M059J (cell line): ENCODE measurements at regions not wholly inside any gene's neighbourhood (a gene's known extent, or its start where the extent isn't known, plus 50 kb on each side); places are given as distances from the start of the nearest gene placed in this dataset.
"Not testable (repeated sequence)": the region's sequence is repeated elsewhere in the genome, so short reads cannot be mapped to it uniquely, and the experiment has no call there.

Experiments used
- DNase-seq: peaks from one replicate; pipeline ENCODE4 v3.0.0-alpha.2; 2012; ENCODE audit warnings: low read depth

DNA sequence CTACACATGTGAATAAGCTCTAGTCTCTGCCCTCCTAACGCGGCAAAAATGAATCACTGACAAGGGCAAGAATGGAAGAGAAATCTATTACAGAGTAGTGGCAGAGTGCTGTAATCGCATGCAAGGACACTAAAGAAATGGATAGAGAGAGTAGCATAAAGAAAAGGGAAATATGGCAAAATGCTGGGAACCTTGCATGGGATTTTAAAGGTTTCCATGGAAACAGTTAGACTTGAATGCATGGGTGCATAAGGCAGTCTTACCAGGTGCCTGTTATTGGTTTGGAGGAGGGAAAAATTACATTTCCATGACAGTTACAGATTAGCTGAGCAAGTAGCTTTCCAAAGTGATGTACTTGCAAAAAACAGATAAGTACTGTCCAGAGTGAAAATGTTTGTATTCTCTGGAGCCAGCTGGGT, 233.4 kb downstream of the PTN start:
- DNase-seq: peak; percentile 34

GRCh38 chr7:137107802-137108201, 235.7 kb downstream of the PTN start:
- DNase-seq: not testable (repeated sequence)

DNA sequence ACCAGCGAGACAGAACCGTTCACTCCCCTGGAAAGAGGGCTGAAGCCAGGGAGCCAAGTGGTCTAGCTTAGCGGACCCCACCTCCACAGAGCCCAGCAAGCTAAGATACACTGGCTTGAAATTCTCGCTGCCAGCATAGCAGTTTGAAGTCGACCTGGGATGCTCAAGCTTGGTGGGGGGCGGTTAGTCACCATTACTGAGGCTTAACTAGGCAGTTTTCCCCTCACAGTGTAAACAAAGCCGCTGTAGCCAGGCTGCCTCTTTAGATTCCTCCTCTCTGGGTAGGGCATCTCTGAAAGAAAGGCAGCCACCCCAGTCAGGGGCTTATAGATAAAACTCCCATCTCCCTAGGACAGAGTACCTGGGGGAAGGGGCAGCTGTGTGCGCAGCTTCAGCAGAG, 235.1 kb downstream of the CHRM2 start:
- peak; percentile 72 for DNase-seq

- peak; percentile 42 for DNase-seq
These were observed 228.7 kb downstream of the CHRM2 start for GRCh38 chr7:137097111-137097510.

DNA sequence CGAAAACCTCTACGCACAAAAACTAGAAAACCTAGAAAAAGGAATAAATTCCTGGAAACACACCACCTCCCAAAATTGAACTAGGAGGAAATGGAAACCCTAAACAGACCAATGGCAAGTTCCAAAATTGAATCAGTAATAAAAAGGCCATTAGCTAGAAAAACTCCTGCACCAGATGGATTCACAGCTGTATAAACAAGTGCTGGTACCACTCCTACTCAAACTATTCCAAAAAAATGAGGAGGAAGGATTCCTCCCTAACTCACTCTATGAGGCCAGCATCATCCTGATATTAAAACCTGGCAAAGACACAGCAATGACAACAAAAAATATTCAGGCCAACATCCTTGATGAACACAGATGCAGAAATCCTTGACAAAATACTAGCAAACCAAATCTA, 228.2 kb downstream of the CHRM2 start:
- no peak for DNase-seq

GRCh38 chr7:137093198-137093597, 224.7 kb downstream of the CHRM2 start:
- DNase-seq: no peak

DNA sequence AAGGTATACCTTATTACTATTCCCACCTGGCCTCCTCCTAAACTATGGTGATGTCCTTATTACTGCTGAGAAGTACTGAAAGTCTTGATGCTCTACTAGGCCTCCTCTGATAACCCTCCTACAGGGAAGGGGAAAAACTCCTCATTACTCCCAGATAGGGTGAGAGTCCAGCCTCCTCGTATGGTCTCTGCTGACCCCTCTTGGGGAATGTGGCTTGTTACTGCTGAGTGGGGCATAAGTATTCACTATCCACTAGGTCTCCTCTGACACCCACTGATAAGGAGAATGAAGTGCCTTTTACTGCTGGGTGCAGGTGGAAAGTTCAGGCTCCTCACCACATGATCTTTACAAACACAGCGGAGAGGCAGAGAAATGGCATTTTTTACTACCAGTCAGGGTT, 222.9 kb downstream of the CHRM2 start:
- DNase-seq: peak; percentile 46

GRCh38 chr7:137086896-137087295, 218.4 kb downstream of the CHRM2 start:
- peak; percentile 44 for DNase-seq

- DNase-seq: peak; percentile 22
These were observed 216.3 kb downstream of the CHRM2 start for GRCh38 chr7:137084607-137085380.

DNA sequence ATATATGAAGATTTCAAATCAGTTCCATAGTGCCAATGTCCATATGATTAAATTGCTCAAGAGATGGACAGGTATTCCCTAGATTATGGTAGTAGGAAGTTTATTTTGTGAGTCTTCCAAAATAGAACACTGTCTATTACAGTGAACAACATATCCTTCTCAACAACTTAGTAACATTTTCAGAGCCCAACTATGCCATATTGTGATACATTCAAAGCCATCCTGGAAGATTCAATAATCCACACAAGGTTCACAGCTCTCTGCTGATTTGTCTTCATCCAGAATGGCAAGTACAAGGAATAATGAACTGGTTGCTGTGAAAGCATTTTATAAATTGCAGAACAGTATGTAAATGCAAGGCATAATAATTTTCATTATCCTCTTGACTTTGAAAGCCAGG, 213.9 kb downstream of the CHRM2 start:
- DNase-seq: no peak

GRCh38 chr7:137081321-137082093, 213.1 kb downstream of the CHRM2 start:
- peak; percentile 93 for DNase-seq

DNA sequence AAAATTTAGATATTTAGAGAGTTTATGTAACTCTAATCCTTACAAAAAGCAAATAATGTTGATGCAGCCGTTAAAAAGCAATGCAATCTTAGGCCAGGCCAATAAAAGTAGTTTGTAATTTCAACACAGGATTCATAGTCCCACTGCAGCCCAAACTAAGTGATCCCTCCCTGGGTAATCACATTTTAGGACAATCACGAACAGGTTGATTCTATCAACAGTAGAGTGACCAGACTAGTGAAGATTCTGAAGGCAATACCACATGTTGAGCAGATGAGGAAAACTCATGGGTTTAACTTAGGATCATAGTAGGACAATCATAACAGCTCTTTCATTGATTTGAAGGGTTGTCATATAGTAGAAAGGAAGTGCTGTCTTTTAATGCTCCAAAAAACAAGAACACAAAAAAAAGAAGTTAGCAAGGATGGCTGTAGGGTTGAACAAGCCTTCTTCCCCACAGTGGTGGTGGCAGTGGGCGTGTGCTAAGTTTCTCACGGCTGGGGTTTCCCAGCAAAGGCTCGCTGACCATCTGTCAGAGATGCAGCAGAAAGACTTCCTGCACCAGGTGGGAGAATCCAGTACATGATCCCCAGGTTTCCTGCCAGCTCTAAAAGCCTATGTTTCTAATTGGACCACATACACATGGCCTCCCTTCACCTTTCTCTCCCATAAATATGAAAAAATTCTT, 212.2 kb downstream of the CHRM2 start:
- DNase-seq: peak; percentile 40

- no peak for DNase-seq
These were observed 210.3 kb downstream of the CHRM2 start for GRCh38 chr7:137078781-137079180.

GRCh38 chr7:137074391-137075030, 206.1 kb downstream of the CHRM2 start:
- DNase-seq: peak; percentile 90

- peak; percentile 83 for DNase-seq
These were observed 205.3 kb downstream of the CHRM2 start for GRCh38 chr7:137073571-137074325.
